ENCODE measurements at regions not wholly inside any gene's neighbourhood (a gene's known extent, or its start where the extent isn't known, plus 50 kb on each side); places are given as distances from the start of the nearest gene placed in this dataset.
"Not testable (repeated sequence)": the region's sequence is repeated elsewhere in the genome, so short reads cannot be mapped to it uniquely, and the experiment has no call there.

- no peak for DNase-seq
Measured at GRCh38 chr4:141290771-141291170, 70.1 kb downstream of the ZNF330 start.

DNA sequence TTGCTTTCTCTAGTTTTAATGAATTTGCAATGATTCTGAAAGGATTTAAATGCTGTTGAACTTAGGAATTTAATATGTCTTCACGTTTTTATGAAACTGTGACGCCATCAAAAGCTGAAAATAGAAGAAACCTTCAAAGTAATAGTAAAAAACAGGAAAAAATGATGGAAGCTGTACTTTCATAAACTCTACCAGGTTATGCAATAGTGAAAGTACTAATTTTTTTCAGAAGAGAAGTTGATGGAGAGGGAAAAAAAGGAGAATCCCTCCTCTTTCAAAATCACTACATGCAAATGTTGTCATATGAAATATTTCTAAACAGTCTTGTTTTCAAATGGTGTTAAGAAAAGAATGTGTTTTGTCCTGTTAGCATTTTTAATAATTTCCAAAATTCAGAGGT lies 73.6 kb downstream of the ZNF330 start:
- no peak for DNase-seq

- DNase-seq: no peak
Measured at GRCh38 chr4:141301216-141301615, 80.5 kb downstream of the ZNF330 start.

- no peak for DNase-seq
Measured at GRCh38 chr4:141302924-141303323, 82.2 kb downstream of the ZNF330 start.

DNA sequence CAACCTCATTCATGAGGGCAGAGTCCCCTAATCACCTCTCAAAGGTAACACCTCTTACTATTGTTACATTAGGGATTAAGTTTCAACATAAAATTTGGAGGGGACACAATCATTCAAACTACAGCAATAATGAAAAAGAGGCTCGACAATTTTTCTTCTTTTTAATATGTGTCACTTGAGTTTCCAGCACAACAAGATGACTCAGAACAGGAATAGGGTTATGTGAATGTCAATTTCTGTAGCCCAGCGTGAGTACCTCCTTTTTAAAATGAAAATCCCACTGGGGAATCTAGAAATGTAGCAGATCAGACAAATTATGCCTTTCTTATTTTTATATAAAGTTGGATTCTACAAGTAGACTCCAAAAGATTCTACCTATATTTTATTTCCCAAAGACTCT lies 83.7 kb downstream of the ZNF330 start:
- DNase-seq: no peak

DNA sequence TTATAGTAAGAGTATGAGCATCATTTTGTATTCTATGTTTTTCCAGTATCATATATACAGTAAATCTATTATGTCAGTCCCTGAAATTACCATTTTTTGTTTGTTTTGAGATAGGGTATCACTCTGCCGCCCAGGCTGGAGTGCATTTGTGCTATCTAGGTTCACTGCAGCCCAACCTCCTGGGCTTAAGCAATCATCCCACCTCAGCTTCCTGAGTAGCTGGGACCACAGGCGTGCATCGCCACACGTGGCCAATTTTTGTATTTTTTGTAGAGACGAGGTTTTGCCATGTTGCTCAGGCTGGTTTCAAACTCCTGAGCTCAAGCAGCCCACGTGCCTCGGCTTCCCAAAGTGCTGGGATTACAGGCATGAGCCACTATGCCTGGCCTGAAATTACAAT lies 85.6 kb downstream of the ZNF330 start:
- no peak for DNase-seq

GRCh38 chr4:141307241-141307689 lies 86.6 kb downstream of the ZNF330 start:
- peak; percentile 39 for DNase-seq

DNA sequence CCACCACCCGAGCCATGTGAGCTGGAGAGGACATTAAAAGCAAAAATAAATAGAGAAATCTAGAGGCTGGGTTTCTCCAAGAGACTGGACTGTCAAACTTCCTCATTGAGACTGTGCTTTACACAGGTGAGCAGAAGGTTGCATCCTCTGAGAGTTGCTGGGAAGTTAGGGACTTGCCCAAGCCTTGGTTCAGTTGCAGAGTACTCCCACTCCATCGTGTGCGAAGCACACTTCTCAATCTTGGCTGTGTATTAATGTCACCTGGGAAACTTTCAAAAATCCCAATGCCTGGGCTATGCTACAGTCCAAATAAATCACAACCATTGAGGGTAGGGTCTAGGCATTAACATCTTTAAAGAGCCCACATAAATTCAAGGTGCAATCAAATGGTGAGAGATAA lies 89.2 kb downstream of the ZNF330 start:
- DNase-seq: no peak

DNA sequence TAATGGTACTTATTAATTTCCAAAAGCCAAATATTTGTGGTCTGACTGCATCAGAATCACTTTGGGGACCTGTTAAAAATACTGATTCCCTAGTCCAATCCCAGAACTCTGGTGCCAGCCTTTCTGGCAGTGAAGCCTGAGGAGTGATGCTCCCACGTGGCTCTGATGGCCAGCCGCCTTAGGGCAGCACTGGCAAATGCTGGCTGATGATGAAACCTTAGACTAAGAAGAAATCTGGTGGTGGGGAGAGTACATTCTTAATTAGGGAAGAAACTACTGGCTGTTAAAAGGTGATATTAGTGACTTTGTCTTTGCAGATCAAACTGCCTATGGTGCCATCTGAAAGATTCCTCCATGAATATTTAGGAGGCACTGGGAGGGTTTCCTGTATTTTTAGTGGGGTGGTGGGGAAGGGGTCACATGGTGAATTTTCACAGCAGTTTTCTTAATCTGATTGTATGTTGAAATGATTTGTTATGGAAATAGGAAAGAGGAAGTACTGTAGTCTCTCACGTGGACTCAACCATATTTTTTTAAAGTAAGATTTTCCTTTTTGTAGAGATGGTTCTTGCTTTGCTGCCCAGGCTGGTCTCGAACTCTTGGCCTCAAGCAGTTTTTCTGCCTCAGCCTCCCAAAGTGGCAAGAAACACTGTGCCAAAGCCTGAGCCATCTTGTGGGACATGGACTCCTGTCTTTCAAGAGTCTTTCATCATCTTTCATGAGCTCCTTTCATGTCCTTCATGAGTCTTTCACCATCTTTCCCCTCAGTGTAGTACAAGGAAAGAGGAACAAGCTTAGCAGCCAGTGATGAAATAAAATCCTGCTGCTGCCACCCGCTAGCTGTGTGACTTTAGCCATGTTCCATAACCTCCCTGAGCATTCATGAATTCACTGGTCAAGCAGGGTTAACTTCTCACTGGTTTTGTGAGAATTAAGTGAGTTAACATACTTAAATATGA lies 90.8 kb downstream of the ZNF330 start:
- DNase-seq: no peak

DNA sequence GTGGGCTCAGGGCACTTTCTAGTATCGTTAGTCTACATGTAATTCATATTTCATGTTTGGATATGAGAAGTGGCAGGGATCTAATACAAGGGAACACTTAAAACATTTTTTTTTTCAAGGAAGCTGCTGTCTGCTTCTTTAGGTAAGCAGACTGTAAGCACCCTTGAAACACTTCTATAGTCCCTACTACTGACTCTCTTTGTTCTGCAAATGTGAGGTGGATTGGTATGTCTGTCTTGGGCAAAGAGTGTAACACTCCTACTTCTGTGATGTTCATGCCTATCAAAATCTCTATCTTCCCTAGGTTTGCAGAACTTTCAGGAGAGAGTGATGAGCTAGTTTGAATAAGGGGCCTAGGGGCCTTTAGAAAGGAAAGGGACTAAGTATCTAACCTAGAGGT lies 93.9 kb downstream of the ZNF330 start:
- DNase-seq: no peak

- no peak for DNase-seq
Measured at GRCh38 chr4:141328560-141329173, 108.0 kb downstream of the ZNF330 start.

DNA sequence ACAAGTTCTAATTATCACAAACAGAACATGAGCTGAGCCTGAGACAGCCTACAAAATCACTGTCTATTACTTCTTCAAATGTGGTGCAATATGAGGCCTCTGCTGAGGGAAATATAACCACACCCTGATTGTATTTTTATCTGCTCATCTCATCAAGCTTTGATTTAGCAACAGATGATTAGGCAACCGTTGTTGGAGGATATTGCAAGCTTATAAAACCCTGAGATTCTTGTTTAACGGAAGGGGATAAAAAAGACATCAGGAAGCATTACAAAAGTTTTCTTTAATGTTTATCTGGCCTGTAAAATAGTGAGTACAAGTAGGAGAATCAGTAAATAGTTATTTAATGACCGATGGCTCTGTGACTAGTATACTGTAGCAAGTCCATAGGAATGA lies 108.5 kb downstream of the ZNF330 start:
- DNase-seq: no peak

- no peak for DNase-seq
Measured at GRCh38 chr4:141330616-141331015, 109.9 kb downstream of the ZNF330 start.

- no peak for DNase-seq
Measured at GRCh38 chr4:141331534-141332358, 111.1 kb downstream of the ZNF330 start.

- DNase-seq: peak; percentile 79
Measured at GRCh38 chr4:141332359-141333181, 111.9 kb downstream of the ZNF330 start.

DNA sequence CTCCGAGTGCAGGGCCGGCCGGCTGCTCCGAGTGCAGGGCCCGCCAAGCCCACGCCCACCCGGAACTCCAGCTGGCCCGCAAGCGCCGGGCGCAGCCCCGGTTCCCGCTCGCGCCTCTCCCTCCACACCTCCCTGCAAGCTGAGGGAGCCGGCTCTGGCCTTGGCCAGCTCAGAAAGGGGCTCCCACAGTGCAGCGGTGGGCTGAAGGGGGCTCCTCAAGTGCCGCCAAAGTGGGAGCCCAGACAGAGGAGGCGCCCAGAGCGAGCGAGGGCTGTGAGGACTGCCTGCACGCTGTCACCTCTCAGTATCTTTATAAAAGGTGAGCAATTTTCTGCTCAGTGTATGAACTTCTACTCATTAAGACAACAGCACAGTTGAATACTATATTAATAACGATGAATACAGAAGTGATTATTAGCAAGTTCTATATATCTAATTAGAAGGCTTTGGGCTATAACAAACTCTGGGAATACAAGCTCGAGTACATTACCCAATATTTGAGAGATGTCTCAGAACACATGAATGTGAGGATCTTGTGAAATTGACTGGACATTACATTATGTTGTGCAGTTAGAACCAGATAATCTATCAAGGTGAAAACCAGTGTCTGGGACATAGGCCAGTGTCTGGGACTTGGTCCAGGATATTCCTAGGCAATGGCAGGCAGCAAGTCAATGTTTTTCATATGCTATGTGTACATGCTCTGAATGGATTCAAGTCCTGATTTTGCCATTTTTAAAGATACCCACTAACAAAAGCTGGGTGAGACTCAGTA lies 112.9 kb downstream of the ZNF330 start:
- DNase-seq: not testable (repeated sequence)

DNA sequence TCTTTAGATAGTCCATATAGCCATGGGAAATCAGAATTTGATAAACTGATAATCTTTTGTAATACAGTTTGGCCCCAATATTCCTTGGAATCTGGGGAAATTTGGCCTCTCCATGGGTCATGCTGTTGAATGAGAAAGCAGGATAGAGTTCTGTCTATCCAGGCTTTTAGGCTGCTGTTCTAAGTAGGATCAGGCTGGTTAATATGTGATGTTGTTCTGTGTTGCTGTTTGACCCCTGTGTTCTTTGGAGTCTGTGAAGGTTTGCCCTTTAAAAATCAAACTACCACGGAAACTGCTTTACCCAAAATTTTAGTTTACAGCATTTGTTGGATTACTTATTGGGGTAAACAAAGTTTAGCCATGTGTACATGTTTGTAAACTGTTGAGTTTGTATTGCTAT lies 114.5 kb downstream of the ZNF330 start:
- DNase-seq: no peak

GRCh38 chr4:141338238-141338637 lies 117.5 kb downstream of the ZNF330 start:
- no peak for DNase-seq

DNA sequence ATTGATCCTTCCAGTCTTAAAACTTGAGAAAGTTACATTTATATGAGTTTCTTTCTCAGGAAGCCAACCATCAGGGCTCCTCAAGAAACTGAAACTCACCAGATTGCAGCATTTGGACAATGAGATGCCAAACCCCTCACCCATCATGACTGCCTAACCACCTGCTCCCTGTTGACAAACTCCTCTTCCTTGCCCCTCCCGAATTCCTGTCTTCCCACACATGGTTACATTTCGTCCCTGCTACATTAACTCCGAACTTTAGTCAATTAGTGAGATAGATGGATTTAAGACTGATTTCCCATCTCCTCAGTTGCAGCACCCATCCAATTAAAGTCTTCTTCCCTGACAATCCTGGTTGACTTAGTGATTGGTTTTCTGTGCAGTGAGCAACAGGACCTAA lies 118.7 kb downstream of the ZNF330 start:
- no peak for DNase-seq

- DNase-seq: no peak
Measured at GRCh38 chr4:141339966-141340365, 119.3 kb downstream of the ZNF330 start.

DNA sequence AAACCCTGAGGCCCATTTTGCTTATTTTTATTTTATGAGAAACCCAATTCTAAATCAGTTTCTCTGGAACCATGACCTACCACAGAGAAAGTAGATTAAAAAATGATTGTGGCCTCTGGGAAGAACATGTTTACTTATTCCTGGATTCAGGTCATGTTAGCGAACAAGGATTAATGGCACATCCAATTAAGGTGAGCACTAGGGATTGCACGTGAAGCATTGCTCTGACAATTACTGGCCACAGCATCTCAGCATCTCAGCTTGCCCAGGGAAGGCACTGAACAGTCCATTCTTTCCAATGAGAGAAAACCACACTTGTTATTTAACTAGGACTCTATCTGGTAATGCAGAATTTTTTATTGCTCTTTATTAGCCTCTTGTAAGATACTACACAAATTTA lies 119.8 kb downstream of the ZNF330 start:
- DNase-seq: no peak

GRCh38 chr4:141346144-141346543 lies 125.4 kb downstream of the ZNF330 start:
- DNase-seq: peak; percentile 5
